ENCODE measurements at regions not wholly inside any gene's neighbourhood (a gene's known extent, or its start where the extent isn't known, plus 50 kb on each side); places are given as distances from the start of the nearest gene placed in this dataset.
A peak's percentile ranks its signal among the peaks of the same experiment; 100 is the strongest.
"Not testable (repeated sequence)": the region's sequence is repeated elsewhere in the genome, so short reads cannot be mapped to it uniquely, and the experiment has no call there.

- ChIA-PET CTCF (no interaction called here), POLR2A (no interaction called here)
- DNase-seq (ENCODE audit: extremely low spot score), result no peak
- TF ChIP-seq ELF4 (IDR thresholded peaks at IDR 0.05) (no peak), FOXK2 (IDR thresholded peaks at IDR 0.05) (no peak), HDGF (IDR thresholded peaks at IDR 0.05; ENCODE audit: borderline replicate concordance) (no peak), LEF1 (IDR thresholded peaks at IDR 0.05; ENCODE audit: borderline replicate concordance) (no peak), BHLHE40 (IDR thresholded peaks at IDR 0.05; ENCODE audit: borderline replicate concordance) (no peak), TARDBP (IDR thresholded peaks at IDR 0.05) (no peak), FOXM1 (IDR thresholded peaks at IDR 0.05; ENCODE audit: borderline replicate concordance) (no peak), ZNF384 (IDR thresholded peaks at IDR 0.05) (no peak), CTBP1 (IDR thresholded peaks at IDR 0.05; ENCODE audit: borderline replicate concordance) (no peak), L3MBTL2 (conservative IDR thresholded peaks at IDR 0.05) (no peak), SUZ12 (IDR thresholded peaks at IDR 0.05) (no peak), SP1 (IDR thresholded peaks at IDR 0.05) (no peak), NFRKB (IDR thresholded peaks at IDR 0.05) (no peak), ARNT (IDR thresholded peaks at IDR 0.05) (no peak), FOXA1 (IDR thresholded peaks at IDR 0.05) (no peak)
- TF ChIP-seq, protein P1, sequence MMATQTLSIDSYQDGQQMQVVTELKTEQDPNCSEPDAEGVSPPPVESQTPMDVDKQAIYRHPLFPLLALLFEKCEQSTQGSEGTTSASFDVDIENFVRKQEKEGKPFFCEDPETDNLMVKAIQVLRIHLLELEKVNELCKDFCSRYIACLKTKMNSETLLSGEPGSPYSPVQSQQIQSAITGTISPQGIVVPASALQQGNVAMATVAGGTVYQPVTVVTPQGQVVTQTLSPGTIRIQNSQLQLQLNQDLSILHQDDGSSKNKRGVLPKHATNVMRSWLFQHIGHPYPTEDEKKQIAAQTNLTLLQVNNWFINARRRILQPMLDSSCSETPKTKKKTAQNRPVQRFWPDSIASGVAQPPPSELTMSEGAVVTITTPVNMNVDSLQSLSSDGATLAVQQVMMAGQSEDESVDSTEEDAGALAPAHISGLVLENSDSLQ (IDR thresholded peaks at IDR 0.05), result no peak
Observed at GRCh38 chr4:72706684-72707083, 137.7 kb upstream of the ADAMTS3 start.

DNA sequence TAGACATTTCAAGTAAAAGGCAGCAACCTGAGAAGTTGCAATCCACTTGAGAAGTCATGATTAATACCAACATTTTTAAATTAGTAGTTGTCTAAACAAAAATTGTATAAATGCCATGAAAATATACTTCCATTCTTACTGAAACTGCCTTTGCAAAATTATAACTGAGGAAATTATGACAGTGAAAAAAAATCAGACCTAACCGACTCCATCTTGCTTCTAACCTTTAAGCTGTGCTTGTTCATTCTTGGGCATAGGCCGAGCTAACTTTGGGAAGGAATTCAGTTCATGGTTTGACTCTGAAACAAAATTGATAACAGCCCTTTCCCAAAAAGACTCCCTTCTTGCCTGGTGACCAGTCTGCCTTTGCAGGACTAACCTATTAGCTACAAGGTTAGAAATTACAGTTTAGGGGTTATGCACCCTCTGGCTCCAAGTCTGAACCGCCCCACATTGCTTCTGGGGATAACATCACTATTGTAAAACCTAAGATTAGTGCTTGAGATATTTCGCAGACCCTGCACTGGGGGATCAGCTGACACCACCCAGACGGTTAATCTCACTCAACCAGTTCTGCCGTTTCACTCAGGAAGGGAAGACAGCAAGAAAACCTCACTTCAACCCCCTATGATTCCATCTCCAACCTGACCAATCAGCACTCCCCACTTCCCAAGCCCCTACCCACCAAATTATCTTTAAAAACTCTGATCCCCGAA, 136.1 kb upstream of the ADAMTS3 start:
- DNase-seq (ENCODE audit: extremely low spot score); CTCF ChIA-PET; POLR2A ChIA-PET: not testable (repeated sequence)

- ChIA-PET CTCF (interaction anchor here (0.9 kb wide), 1 partner anchor 102 kb away, joined by 4 read pairs; no protein-coding TSS in a partner anchor), POLR2A (no interaction called here)
- TF ChIP-seq ARNT (IDR thresholded peaks at IDR 0.05) (no peak), ZNF384 (IDR thresholded peaks at IDR 0.05) (no peak), SP1 (IDR thresholded peaks at IDR 0.05) (no peak), ELF4 (IDR thresholded peaks at IDR 0.05) (no peak), SUZ12 (IDR thresholded peaks at IDR 0.05) (no peak), FOXK2 (IDR thresholded peaks at IDR 0.05) (no peak), TARDBP (IDR thresholded peaks at IDR 0.05) (no peak), FOXA1 (IDR thresholded peaks at IDR 0.05) (no peak), HDGF (IDR thresholded peaks at IDR 0.05; ENCODE audit: borderline replicate concordance) (no peak), FOXM1 (IDR thresholded peaks at IDR 0.05; ENCODE audit: borderline replicate concordance) (no peak), CTBP1 (IDR thresholded peaks at IDR 0.05; ENCODE audit: borderline replicate concordance) (no peak), BHLHE40 (IDR thresholded peaks at IDR 0.05; ENCODE audit: borderline replicate concordance) (no peak), LEF1 (IDR thresholded peaks at IDR 0.05; ENCODE audit: borderline replicate concordance) (no peak), NFRKB (IDR thresholded peaks at IDR 0.05) (no peak), L3MBTL2 (conservative IDR thresholded peaks at IDR 0.05) (no peak)
- TF ChIP-seq, protein P1 (IDR thresholded peaks at IDR 0.05), result no peak
- no peak for DNase-seq (ENCODE audit: extremely low spot score)
Observed at GRCh38 chr4:72702948-72703347, 133.9 kb upstream of the ADAMTS3 start.

- ChIA-PET POLR2A (no interaction called here), CTCF (no interaction called here)
- peak; percentile 32 for DNase-seq (ENCODE audit: extremely low spot score)
- TF ChIP-seq ARNT (IDR thresholded peaks at IDR 0.05) (no peak), HDGF (IDR thresholded peaks at IDR 0.05; ENCODE audit: borderline replicate concordance) (no peak), L3MBTL2 (conservative IDR thresholded peaks at IDR 0.05) (no peak), SUZ12 (IDR thresholded peaks at IDR 0.05) (no peak), LEF1 (IDR thresholded peaks at IDR 0.05; ENCODE audit: borderline replicate concordance) (no peak), CTBP1 (IDR thresholded peaks at IDR 0.05; ENCODE audit: borderline replicate concordance) (no peak), TARDBP (IDR thresholded peaks at IDR 0.05) (no peak), FOXM1 (IDR thresholded peaks at IDR 0.05; ENCODE audit: borderline replicate concordance) (no peak), ZNF384 (IDR thresholded peaks at IDR 0.05) (no peak), FOXA1 (IDR thresholded peaks at IDR 0.05) (no peak), ELF4 (IDR thresholded peaks at IDR 0.05) (no peak)
- TF ChIP-seq, protein P1 (IDR thresholded peaks at IDR 0.05), result no peak
Observed at GRCh38 chr4:72701987-72702819, 133.2 kb upstream of the ADAMTS3 start.

DNA sequence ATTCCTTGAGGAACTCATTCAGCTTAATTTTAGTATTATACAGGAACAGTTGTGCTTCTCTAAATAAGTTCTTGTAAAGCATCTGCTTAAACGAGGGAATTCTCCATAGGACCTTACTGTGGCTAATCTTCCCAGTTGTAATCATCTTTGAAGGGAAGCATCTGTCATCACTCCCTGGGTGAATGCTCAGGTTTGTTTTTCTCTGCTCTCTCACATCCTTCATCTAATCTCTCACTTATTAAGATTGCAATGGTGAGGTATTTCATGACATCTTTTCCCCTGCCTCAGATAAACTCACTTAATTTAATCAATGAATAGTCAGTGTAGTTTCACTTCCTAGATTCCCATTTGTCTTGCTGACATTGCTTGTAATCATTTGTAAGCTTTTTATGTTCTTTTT, 121.8 kb upstream of the ADAMTS3 start:
- POLR2A ChIA-PET, result no interaction called here
- DNase-seq (ENCODE audit: extremely low spot score), result no peak
- TF ChIP-seq SUZ12 (IDR thresholded peaks at IDR 0.05) (no peak), SP1 (IDR thresholded peaks at IDR 0.05) (no peak), L3MBTL2 (conservative IDR thresholded peaks at IDR 0.05) (no peak), BHLHE40 (IDR thresholded peaks at IDR 0.05; ENCODE audit: borderline replicate concordance) (no peak), HDGF (IDR thresholded peaks at IDR 0.05; ENCODE audit: borderline replicate concordance) (no peak), LEF1 (IDR thresholded peaks at IDR 0.05; ENCODE audit: borderline replicate concordance) (no peak), NFRKB (IDR thresholded peaks at IDR 0.05) (no peak), FOXK2 (IDR thresholded peaks at IDR 0.05) (no peak), TARDBP (IDR thresholded peaks at IDR 0.05) (no peak), FOXM1 (IDR thresholded peaks at IDR 0.05; ENCODE audit: borderline replicate concordance) (no peak), ELF4 (IDR thresholded peaks at IDR 0.05) (no peak), FOXA1 (IDR thresholded peaks at IDR 0.05) (no peak), ZNF384 (IDR thresholded peaks at IDR 0.05) (no peak), CTBP1 (IDR thresholded peaks at IDR 0.05; ENCODE audit: borderline replicate concordance) (no peak), ARNT (IDR thresholded peaks at IDR 0.05) (no peak)
- TF ChIP-seq, protein P1 (IDR thresholded peaks at IDR 0.05), result no peak
- CTCF ChIA-PET, result no interaction called here
